ENCODE measurements at regions not wholly inside any gene's neighbourhood (a gene's known extent, or its start where the extent isn't known, plus 50 kb on each side); places are given as distances from the start of the nearest gene placed in this dataset.
"Not testable (repeated sequence)": the region's sequence is repeated elsewhere in the genome, so short reads cannot be mapped to it uniquely, and the experiment has no call there.

GRCh38 chr2:18940184-18940583, 350.8 kb upstream of the NT5C1B start:
- CTCF ChIA-PET: interaction anchor here (0.7 kb wide), 1 partner anchor 419 kb away, joined by 3 read pairs; no protein-coding TSS in a partner anchor
- H3K27ac ChIP-seq (ENCODE audit: extremely low read depth, low read depth, low read length): no peak overlapping the region
- no peaks in the 10 kb centered on the region for H3K9me3 ChIP-seq (ENCODE audit: control insufficient read depth, insufficient read depth, low read depth, low read length)
- no peaks in the 10 kb centered on the region for H3K4me1 ChIP-seq (ENCODE audit: control insufficient read depth, insufficient read depth, low read length)
- POLR2A ChIA-PET: no interaction called here
- H3K4me3 ChIP-seq (ENCODE audit: low read depth, low read length): no peak overlapping the region
- no peaks in the 10 kb centered on the region for H3K36me3 ChIP-seq (ENCODE audit: control insufficient read depth in 2 of 2, insufficient read depth in 1 of 2, low read length in 2 of 2)
- no peak for TF ChIP-seq REPIN1 (tag by site-specific recombination; IDR thresholded peaks at IDR 0.05; ENCODE audit: low read depth)
- TF ChIP-seq ZNF26 (tag by site-specific recombination; IDR thresholded peaks at IDR 0.05): no peak
- no peak for TF ChIP-seq ZNF404 (tag by site-specific recombination; IDR thresholded peaks at IDR 0.05)
- TF ChIP-seq ZNF302 (tag by site-specific recombination; IDR thresholded peaks at IDR 0.05; ENCODE audit: low read depth): no peak
- TF ChIP-seq ZNF157 (tag by site-specific recombination; IDR thresholded peaks at IDR 0.05): no peak
- no peak for TF ChIP-seq ZNF114 (tag by site-specific recombination; IDR thresholded peaks at IDR 0.05)
- no peak for TF ChIP-seq ZNF701 (tag by site-specific recombination; IDR thresholded peaks at IDR 0.05)
- TF ChIP-seq ZBTB17 (tag by site-specific recombination; IDR thresholded peaks at IDR 0.05): no peak
- no peak for TF ChIP-seq INSM2 (tag by site-specific recombination; IDR thresholded peaks at IDR 0.05)
- TF ChIP-seq, protein P1, sequence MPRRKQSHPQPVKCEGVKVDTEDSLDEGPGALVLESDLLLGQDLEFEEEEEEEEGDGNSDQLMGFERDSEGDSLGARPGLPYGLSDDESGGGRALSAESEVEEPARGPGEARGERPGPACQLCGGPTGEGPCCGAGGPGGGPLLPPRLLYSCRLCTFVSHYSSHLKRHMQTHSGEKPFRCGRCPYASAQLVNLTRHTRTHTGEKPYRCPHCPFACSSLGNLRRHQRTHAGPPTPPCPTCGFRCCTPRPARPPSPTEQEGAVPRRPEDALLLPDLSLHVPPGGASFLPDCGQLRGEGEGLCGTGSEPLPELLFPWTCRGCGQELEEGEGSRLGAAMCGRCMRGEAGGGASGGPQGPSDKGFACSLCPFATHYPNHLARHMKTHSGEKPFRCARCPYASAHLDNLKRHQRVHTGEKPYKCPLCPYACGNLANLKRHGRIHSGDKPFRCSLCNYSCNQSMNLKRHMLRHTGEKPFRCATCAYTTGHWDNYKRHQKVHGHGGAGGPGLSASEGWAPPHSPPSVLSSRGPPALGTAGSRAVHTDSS (tag by site-specific recombination; IDR thresholded peaks at IDR 0.05): no peak
- TF ChIP-seq ZFHX2 (tag by site-specific recombination; conservative IDR thresholded peaks at IDR 0.05): no peak
- TF ChIP-seq TRIM28 (IDR thresholded peaks at IDR 0.05; ENCODE audit: borderline replicate concordance, low read length): no peak
- TF ChIP-seq, protein P2, sequence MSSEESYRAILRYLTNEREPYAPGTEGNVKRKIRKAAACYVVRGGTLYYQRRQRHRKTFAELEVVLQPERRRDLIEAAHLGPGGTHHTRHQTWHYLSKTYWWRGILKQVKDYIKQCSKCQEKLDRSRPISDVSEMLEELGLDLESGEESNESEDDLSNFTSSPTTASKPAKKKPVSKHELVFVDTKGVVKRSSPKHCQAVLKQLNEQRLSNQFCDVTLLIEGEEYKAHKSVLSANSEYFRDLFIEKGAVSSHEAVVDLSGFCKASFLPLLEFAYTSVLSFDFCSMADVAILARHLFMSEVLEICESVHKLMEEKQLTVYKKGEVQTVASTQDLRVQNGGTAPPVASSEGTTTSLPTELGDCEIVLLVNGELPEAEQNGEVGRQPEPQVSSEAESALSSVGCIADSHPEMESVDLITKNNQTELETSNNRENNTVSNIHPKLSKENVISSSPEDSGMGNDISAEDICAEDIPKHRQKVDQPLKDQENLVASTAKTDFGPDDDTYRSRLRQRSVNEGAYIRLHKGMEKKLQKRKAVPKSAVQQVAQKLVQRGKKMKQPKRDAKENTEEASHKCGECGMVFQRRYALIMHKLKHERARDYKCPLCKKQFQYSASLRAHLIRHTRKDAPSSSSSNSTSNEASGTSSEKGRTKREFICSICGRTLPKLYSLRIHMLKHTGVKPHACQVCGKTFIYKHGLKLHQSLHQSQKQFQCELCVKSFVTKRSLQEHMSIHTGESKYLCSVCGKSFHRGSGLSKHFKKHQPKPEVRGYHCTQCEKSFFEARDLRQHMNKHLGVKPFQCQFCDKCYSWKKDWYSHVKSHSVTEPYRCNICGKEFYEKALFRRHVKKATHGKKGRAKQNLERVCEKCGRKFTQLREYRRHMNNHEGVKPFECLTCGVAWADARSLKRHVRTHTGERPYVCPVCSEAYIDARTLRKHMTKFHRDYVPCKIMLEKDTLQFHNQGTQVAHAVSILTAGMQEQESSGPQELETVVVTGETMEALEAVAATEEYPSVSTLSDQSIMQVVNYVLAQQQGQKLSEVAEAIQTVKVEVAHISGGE (tag by site-specific recombination; conservative IDR thresholded peaks at IDR 0.05; ENCODE audit: low read depth): no peak
- TF ChIP-seq ZNF629 (tag by site-specific recombination; IDR thresholded peaks at IDR 0.05): no peak
- no peak for TF ChIP-seq ZNF169 (tag by site-specific recombination; IDR thresholded peaks at IDR 0.05)
- TF ChIP-seq ZNF654 (tag by site-specific recombination; IDR thresholded peaks at IDR 0.05; ENCODE audit: low read depth): no peak
- no peak for TF ChIP-seq ZNF548 (tag by site-specific recombination; IDR thresholded peaks at IDR 0.05)
- no peak for TF ChIP-seq GLI4 (tag by site-specific recombination; IDR thresholded peaks at IDR 0.05)
- TF ChIP-seq ZNF473 (tag by site-specific recombination; IDR thresholded peaks at IDR 0.05): no peak
- no peak for TF ChIP-seq ZNF521 (tag by site-specific recombination; IDR thresholded peaks at IDR 0.05)

DNA sequence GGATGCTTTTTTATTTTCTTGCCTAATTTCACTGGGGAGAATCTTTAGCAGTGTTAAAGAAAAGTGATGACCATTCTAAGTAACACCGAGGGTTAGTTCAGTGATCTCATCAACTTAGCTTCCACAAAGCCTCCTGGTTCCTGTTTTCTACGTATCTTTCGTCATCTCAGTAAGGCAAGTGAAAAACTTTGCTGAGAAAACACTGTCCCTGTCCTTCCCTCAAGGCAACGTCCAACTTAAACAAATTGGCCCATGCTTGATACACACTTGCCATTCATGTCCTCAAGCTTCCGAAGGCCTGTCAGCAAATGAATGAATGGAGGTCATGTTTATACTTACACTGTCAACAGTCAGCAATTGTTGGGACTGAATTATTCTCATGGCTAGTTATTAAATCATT, 350.4 kb upstream of the NT5C1B start:
- H3K4me1 ChIP-seq (ENCODE audit: control insufficient read depth, insufficient read depth, low read length); H3K4me3 ChIP-seq (ENCODE audit: low read depth, low read length); H3K36me3 ChIP-seq (ENCODE audit: control insufficient read depth in 2 of 2, insufficient read depth in 1 of 2, low read length in 2 of 2); CTCF ChIA-PET; POLR2A ChIA-PET; H3K27ac ChIP-seq (ENCODE audit: extremely low read depth, low read depth, low read length); H3K9me3 ChIP-seq (ENCODE audit: control insufficient read depth, insufficient read depth, low read depth, low read length): not testable (repeated sequence)

All from HEK293 (cell line).